ENCODE measurements at regions not wholly inside any gene's neighbourhood (a gene's known extent, or its start where the extent isn't known, plus 50 kb on each side); places are given as distances from the start of the nearest gene placed in this dataset.

GRCh38 chr10:123578721-123579120 lies 87.4 kb upstream of the GPR26 start:
- Histone ChIP-seq H3K27ac (no peak overlapping the region), H3K4me1 (peaks cover 0 to under 1% (median 0%) of the 10 kb centered on the region in 4 donors), H3K27me3 (no peaks in the 10 kb centered on the region), H3K4me3 (no peak overlapping the region), H3K9me3 (no peaks in the 10 kb centered on the region), H3K36me3 (no peaks in the 10 kb centered on the region)
- TF ChIP-seq POLR2AphosphoS5 (IDR thresholded peaks at IDR 0.05) = no peak
- TF ChIP-seq POLR2A (IDR thresholded peaks at IDR 0.05) = no peak
- WGBS, 2 donors = 76 to 89% methylated on average over 6 of the region's 6 CpGs
- DNase-seq (no peak), ATAC-seq (ENCODE audit: low FRiP score in 2 of 2) (no peak)

- no peak for DNase-seq
Observed at GRCh38 chr10:123579675-123580074, 86.5 kb upstream of the GPR26 start.

GRCh38 chr10:123580426-123580825 lies 85.7 kb upstream of the GPR26 start:
- H3K4me3 ChIP-seq = no peak overlapping the region
- no peaks in the 10 kb centered on the region for H3K9me3 ChIP-seq
- no peaks in the 10 kb centered on the region for H3K27me3 ChIP-seq
- H3K36me3 ChIP-seq = no peaks in the 10 kb centered on the region
- WGBS, 2 donors = 38 to 50% methylated on average over 4 of the region's 4 CpGs
- DNase-seq (no peak), ATAC-seq (ENCODE audit: low FRiP score in 2 of 2) (no peak)
- H3K27ac ChIP-seq = no peak overlapping the region
- TF ChIP-seq EP300 (IDR thresholded peaks at IDR 0.05) (no peak), POLR2AphosphoS5 (IDR thresholded peaks at IDR 0.05) (no peak), POLR2A (IDR thresholded peaks at IDR 0.05) (no peak), CTCF (IDR thresholded peaks at IDR 0.05) (no peak)
- H3K4me1 ChIP-seq = peaks cover 0 to 7% (median 2%) of the 10 kb centered on the region in 4 donors

More at GRCh38 chr10:123579675-123580074, 86.5 kb upstream of the GPR26 start:
- H3K27me3 ChIP-seq = no peaks in the 10 kb centered on the region
- ATAC-seq (ENCODE audit: low FRiP score in 2 of 2) = no peak
- H3K27ac ChIP-seq = no peak overlapping the region
- TF ChIP-seq CTCF (IDR thresholded peaks at IDR 0.05) (no peak), POLR2A (IDR thresholded peaks at IDR 0.05) (no peak), EP300 (IDR thresholded peaks at IDR 0.05) (no peak), POLR2AphosphoS5 (IDR thresholded peaks at IDR 0.05) (no peak)
- H3K4me1 ChIP-seq = peaks cover 0 to 7% (median 2%) of the 10 kb centered on the region in 4 donors
- no peak overlapping the region for H3K4me3 ChIP-seq
- H3K36me3 ChIP-seq = no peaks in the 10 kb centered on the region
- no peaks in the 10 kb centered on the region for H3K9me3 ChIP-seq
- 42 to 76% methylated on average over 5 of the region's 5 CpGs for WGBS, 2 donors

- no peaks in the 10 kb centered on the region for H3K9me3 ChIP-seq
Observed at GRCh38 chr10:123581656-123582055, 84.5 kb upstream of the GPR26 start.

More at GRCh38 chr10:123581656-123582055, 84.5 kb upstream of the GPR26 start:
- H3K27ac ChIP-seq = no peak overlapping the region
- WGBS, 2 donors = 60 to 61% methylated on average over 9 of the region's 9 CpGs
- DNase-seq (no peak), ATAC-seq (ENCODE audit: low FRiP score in 2 of 2) (no peak)
- no peak for TF ChIP-seq EP300 (IDR thresholded peaks at IDR 0.05)
- TF ChIP-seq CTCF (IDR thresholded peaks at IDR 0.05) = no peak
- no peak for TF ChIP-seq POLR2A (IDR thresholded peaks at IDR 0.05)
- no peak for TF ChIP-seq POLR2AphosphoS5 (IDR thresholded peaks at IDR 0.05)
- H3K27me3 ChIP-seq = no peaks in the 10 kb centered on the region
- no peak overlapping the region for H3K4me3 ChIP-seq
- peaks cover 0 to 7% (median 2%) of the 10 kb centered on the region in 4 donors for H3K4me1 ChIP-seq
- H3K36me3 ChIP-seq = no peaks in the 10 kb centered on the region
